T47D (cell line): ENCODE measurements at regions not wholly inside any gene's neighbourhood (a gene's known extent, or its start where the extent isn't known, plus 50 kb on each side); places are given as distances from the start of the nearest gene placed in this dataset.

Experiments
- DNase-seq, 2 experiments: peaks; one replicate each; pipeline versions ENCODE4 v3.0.0 to v3.0.0-alpha.2; 2011 to 2012; ENCODE audit warnings: low read depth in 1 of 2, low spot score in 1 of 2
- JUND ChIP-seq: IDR thresholded peaks from 2 replicates; pipeline ENCODE4 v1.6.1; 2012; ENCODE audit warnings: low read depth
- in situ Hi-C: cut with HindIII; loops from 2 replicates; pipeline ENCODE4 v1.10.0; 2016; ENCODE audit warnings: low sequenced_read_pairs, low pct_unique_long_range_greater_than_20kb

- in situ Hi-C loops, result no loop called here
- TF ChIP-seq JUND, result no peak
- DNase-seq, result no peak
These were observed 135.1 kb upstream of the CST7 start for GRCh38 chr20:24813936-24814335.

GRCh38 chr20:24814556-24815195, 134.4 kb upstream of the CST7 start:
- in situ Hi-C loops, result no loop called here
- no peak for TF ChIP-seq JUND
- peak in 1 of 2 experiments; percentile 27 for DNase-seq

DNA sequence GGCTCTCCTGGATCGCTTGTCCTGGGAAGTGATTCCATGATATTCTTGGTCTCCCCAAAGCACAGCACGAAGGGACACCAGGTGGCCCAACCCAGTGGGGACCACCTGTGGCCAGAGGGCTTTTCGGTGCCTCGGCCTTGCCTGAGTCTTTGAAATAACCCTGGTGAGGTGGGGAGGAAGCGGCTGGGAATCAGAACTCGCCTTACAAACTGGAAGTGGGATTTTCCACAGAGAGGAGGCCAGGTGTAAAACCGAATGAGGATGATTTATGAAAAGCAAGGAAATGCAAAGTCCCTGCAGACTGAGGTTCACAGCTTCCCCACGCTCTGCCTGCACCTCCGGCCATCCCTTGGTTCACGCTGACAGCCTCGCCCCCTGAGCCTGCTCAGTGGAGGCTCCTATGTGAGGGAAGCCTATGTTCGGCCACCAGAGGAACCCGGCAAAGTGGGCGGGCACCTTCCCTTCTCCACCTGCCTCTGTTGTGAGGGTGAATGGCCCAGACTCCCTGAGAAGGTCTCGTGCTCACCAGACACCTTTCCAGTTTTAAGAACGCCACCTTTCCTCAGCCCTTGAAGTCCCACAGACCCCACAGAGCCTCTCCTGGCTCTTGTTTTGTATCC, 133.8 kb upstream of the CST7 start:
- in situ Hi-C loops, result no loop called here
- DNase-seq, result no peak
- TF ChIP-seq JUND, result no peak

- no peak for DNase-seq
- in situ Hi-C loops, result no loop called here
- no peak for TF ChIP-seq JUND
These were observed 133.1 kb upstream of the CST7 start for GRCh38 chr20:24815931-24816330.

DNA sequence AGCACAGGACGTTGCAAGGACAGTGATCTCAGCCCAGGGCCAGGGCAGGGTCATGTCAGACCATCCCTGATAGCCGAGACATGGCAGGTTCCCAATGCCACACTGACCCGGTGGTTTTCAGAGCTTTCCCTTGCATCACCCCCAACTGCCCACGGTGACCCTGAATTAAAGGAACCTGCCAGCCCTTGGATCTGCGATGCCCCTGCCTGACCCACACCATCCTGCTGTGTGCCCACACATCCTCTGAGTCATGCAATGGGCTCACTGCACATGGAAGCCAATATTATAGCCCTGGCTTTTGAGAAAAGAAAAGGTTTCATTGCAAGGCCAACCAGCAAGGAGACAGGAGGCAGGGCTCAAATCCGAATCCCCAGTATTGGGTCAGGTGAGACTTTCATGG, 132.6 kb upstream of the CST7 start:
- in situ Hi-C loops, result no loop called here
- no peak for TF ChIP-seq JUND
- no peak for DNase-seq

- in situ Hi-C loops, result no loop called here
- TF ChIP-seq JUND, result no peak
- no peak for DNase-seq
These were observed 132.2 kb upstream of the CST7 start for GRCh38 chr20:24816907-24817306.

GRCh38 chr20:24817351-24817750, 131.7 kb upstream of the CST7 start:
- in situ Hi-C loops, result no loop called here
- no peak for DNase-seq
- TF ChIP-seq JUND, result no peak

DNA sequence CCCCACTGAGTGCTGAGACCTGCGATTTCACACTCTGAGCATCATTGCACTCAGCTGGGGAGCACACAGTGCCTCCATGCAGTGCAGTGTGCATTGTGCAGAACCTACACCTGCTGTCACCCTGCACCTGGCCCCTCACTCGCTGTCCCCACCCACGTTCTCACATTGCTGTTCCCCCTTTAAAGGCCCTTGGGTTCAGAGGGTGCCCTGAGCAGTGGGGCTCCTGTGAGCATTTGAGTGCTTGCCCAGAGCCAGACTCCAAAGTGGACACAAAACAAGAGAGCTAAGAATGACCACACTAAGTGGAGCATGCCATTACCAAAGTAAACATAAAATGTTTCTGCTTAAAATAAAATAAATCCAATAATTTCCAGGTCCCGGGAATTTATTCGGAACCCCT, 131.0 kb upstream of the CST7 start:
- in situ Hi-C loops, result no loop called here
- DNase-seq, result no peak
- no peak for TF ChIP-seq JUND

DNA sequence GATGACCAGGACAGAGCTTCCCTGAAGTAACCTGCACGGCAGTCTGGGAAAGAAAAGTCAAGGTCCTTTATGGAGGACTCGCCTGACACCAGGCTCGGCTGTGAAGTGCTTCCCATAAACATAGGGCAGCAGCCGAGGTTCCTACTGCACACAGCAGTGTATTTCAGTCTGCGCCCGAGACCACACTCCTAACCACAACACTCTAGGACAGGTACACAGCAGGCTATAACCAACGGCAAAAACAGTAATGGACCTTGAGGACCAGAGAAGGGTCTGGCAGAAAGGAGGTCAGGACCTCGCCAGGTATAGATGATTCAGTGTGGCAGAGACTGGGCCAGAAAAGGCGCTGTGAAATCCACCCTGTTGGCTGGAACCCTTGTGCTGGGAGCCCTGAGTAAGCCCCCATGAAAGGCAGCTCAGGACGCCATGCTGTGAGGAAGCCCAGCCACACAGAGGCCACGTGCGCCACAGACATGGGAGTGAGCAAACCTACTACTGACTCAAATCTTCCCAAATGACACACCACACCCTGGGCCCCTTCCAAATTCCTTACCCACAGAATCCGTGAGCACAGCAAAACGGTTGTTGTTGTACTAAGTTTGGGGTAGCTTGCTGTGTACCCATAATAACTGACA, 129.6 kb upstream of the CST7 start:
- TF ChIP-seq JUND, result no peak
- no peak for DNase-seq
- in situ Hi-C loops, result no loop called here

DNA sequence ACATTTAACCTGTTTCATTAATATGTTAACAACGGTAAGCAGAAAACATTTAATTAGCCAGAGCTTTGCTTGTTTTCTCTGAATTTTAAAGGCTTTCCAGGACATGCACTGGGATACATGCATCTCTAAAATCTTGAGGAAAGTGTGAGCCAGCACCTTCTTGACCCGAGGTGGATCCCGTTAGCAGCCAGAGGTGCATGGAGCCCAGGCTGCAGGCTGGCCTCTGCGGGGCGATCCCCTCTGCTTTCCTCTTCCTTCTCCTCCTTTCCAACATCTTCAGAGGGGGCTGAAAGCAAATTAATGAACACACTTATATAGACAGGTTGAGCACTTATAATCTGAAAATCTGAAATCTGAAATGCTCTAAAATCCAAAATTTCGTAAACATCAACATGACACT, 128.7 kb upstream of the CST7 start:
- DNase-seq, result no peak
- TF ChIP-seq JUND, result no peak
- in situ Hi-C loops, result no loop called here

- no peak for DNase-seq
- no peak for TF ChIP-seq JUND
- in situ Hi-C loops, result no loop called here
These were observed 127.7 kb upstream of the CST7 start for GRCh38 chr20:24821391-24821790.

- in situ Hi-C loops, result no loop called here
- no peak for DNase-seq
- no peak for TF ChIP-seq JUND
These were observed 125.8 kb upstream of the CST7 start for GRCh38 chr20:24823176-24823784.
